PFSK-1 (cell line): ENCODE measurements at regions not wholly inside any gene's neighbourhood (a gene's known extent, or its start where the extent isn't known, plus 50 kb on each side); places are given as distances from the start of the nearest gene placed in this dataset.

Source experiments
- FOXP2 ChIP-seq: optimal IDR thresholded peaks from 2 replicates; pipeline ENCODE3; 2011; ENCODE audit warnings: borderline replicate concordance, control low read depth, inconsistent platforms; ENCODE audit not compliant: insufficient read depth; ENCODE audit errors: extremely low read length, extremely low read depth
- POLR2AphosphoS5 ChIP-seq: IDR thresholded peaks from 2 replicates; pipeline ENCODE4 v1.6.1; 2012; ENCODE audit warnings: low read depth, mild to moderate bottlenecking, control low read depth, low read length, moderate library complexity
- SIN3A ChIP-seq: IDR thresholded peaks from 2 replicates; pipeline ENCODE4 v1.6.1; 2012; ENCODE audit warnings: mild to moderate bottlenecking, low read length, moderate library complexity, borderline replicate concordance; ENCODE audit not compliant: insufficient read depth
- TAF1 ChIP-seq: IDR thresholded peaks from 2 replicates; pipeline ENCODE4 v1.6.1; 2012; ENCODE audit warnings: low read length, control low read depth, borderline replicate concordance; ENCODE audit not compliant: insufficient read depth
- TF ChIP-seq, protein P1 (sequence below), 2 experiments: IDR thresholded peaks; 2 replicates each; pipeline versions ENCODE4 v1.6.1 to v1.8.0; 2011 to 2012; ENCODE audit warnings: low read depth in 2 of 2, low read length in 2 of 2, control low read depth in 1 of 2, inconsistent platforms in 1 of 2, mild to moderate bottlenecking in 1 of 2, moderate library complexity in 1 of 2; ENCODE audit not compliant: insufficient read depth in 1 of 2

DNA sequence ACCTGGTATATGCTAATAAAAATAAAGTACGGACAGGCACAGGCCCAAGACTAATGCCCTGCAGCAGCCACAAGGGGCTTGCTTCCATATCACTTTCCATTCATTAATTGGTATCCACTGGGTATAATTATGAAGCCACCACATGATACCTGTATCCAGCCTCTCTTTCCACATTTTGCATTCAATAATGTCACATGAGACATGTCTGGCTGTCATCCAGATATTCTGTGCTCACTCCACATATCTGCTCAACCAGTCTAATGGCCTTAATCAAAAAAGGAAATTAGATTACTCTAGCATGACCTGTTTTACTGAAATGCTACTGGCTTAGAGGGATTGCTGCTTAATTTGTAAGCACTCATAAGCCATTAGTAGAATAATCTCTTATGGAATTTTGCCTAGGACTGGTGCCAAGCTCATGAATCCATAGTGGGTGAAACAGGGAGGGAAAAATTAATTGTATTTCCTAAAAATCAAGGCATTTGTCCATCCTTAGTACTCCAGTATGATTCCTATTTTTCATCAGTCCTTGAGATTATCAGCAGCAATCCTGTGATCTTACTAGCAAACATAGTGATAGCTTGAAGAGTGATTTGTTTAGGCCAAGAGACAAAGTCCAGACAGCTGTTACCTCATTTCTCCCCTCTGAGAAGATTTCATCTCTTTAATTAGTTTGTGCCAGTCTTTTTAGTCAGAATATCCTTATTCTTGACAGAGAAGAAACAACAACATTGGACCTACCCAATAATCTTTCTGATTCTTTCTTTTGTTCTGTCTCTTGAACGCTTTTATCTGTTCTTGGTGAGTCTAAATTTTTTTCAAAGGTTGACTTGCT is 119.2 kb upstream of the ABCA1 start:
- no peak for TF ChIP-seq TAF1
- no peak for TF ChIP-seq FOXP2
- no peak for TF ChIP-seq POLR2AphosphoS5

DNA sequence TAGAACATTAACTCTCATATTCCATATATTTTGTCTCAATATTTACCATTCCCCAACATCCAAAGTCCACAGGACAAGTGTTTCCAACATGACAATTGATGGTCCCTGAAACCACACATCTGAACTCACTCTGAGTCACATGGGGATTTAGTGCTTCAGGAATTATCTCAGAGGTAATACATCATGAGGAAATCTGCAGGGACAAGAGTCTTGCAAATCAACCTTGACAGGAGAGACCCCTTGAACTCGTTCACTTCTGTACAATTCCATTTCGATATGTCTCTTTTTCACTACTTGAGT is 119.7 kb upstream of the ABCA1 start:
- TF ChIP-seq TAF1 = no peak
- no peak for TF ChIP-seq FOXP2
- no peak for TF ChIP-seq POLR2AphosphoS5
- TF ChIP-seq SIN3A = no peak
- TF ChIP-seq, protein P1, sequence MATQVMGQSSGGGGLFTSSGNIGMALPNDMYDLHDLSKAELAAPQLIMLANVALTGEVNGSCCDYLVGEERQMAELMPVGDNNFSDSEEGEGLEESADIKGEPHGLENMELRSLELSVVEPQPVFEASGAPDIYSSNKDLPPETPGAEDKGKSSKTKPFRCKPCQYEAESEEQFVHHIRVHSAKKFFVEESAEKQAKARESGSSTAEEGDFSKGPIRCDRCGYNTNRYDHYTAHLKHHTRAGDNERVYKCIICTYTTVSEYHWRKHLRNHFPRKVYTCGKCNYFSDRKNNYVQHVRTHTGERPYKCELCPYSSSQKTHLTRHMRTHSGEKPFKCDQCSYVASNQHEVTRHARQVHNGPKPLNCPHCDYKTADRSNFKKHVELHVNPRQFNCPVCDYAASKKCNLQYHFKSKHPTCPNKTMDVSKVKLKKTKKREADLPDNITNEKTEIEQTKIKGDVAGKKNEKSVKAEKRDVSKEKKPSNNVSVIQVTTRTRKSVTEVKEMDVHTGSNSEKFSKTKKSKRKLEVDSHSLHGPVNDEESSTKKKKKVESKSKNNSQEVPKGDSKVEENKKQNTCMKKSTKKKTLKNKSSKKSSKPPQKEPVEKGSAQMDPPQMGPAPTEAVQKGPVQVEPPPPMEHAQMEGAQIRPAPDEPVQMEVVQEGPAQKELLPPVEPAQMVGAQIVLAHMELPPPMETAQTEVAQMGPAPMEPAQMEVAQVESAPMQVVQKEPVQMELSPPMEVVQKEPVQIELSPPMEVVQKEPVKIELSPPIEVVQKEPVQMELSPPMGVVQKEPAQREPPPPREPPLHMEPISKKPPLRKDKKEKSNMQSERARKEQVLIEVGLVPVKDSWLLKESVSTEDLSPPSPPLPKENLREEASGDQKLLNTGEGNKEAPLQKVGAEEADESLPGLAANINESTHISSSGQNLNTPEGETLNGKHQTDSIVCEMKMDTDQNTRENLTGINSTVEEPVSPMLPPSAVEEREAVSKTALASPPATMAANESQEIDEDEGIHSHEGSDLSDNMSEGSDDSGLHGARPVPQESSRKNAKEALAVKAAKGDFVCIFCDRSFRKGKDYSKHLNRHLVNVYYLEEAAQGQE (IDR thresholded peaks at IDR 0.05; ENCODE audit: insufficient read depth in 1 of 2, low read depth in 2 of 2, low read length in 2 of 2) = no peak

DNA sequence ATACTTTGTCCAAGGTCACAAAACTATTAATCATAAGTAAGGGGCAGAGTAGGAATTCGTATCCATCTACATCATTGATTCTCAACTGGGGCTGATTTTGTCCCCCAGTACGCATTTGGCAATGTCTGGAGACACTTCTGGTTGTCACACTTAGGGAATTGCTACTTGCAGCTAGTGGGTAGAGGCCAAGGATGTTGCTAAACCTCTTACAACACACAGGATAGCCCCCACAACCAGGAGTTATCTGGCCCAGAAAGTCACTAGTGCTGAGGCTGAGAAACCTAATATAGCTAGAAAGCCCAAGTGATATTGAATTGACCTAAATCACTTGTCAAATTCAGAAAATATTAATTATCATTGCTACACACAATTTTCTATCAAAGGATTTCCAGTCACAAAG is 120.4 kb upstream of the ABCA1 start:
- TF ChIP-seq TAF1 = no peak
- no peak for TF ChIP-seq FOXP2
- TF ChIP-seq, protein P1 (IDR thresholded peaks at IDR 0.05; ENCODE audit: insufficient read depth in 1 of 2, low read depth in 2 of 2, low read length in 2 of 2) = no peak
- TF ChIP-seq POLR2AphosphoS5 = no peak
- no peak for TF ChIP-seq SIN3A

DNA sequence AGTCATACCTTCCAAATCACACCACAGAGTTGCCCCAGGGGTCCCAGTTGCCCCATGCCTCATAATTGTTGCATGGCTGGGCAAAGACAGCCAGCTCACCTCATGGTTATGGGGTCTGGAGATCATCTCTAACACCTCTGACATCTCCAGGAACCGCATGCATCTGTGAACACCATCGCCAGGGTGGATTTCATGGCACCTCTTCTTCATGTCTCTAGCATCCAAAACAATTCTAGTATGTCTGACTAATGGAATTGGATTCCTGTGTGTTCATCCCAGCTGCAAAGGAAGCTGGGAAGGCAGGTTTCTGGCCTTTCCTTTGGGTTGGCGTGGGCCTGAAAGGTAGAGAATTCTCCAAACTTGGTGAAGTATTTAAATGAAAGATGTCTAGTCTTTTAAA is 122.3 kb upstream of the ABCA1 start:
- TF ChIP-seq TAF1 = no peak
- no peak for TF ChIP-seq POLR2AphosphoS5
- no peak for TF ChIP-seq SIN3A
- no peak for TF ChIP-seq FOXP2
- TF ChIP-seq, protein P1 (IDR thresholded peaks at IDR 0.05; ENCODE audit: insufficient read depth in 1 of 2, low read depth in 2 of 2, low read length in 2 of 2) = no peak

DNA sequence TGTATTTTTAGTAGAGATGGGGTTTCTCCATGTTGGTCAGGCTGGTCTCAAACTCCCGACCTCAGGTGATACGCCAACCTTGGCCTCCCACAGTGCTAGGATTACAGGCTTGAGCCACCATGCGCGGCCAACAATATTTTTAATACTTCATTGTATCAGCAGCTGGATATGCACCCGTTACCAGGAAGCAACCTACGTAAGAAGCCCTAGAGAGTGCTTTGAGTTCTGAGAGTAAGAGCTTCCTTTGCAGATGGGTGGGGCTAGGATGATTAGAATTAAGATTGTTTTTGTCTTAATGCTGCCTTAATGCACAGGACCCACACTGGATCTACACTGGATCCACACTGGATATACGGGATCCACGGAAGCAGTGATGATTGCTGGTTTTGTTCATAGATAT is 123.9 kb upstream of the ABCA1 start:
- TF ChIP-seq POLR2AphosphoS5 = no peak
- TF ChIP-seq, protein P1 (IDR thresholded peaks at IDR 0.05; ENCODE audit: insufficient read depth in 1 of 2, low read depth in 2 of 2, low read length in 2 of 2) = no peak
- TF ChIP-seq TAF1 = no peak
